ENCODE measurements at regions not wholly inside any gene's neighbourhood (a gene's known extent, or its start where the extent isn't known, plus 50 kb on each side); places are given as distances from the start of the nearest gene placed in this dataset.
A peak's percentile ranks its signal among the peaks of the same experiment; 100 is the strongest.

DNA sequence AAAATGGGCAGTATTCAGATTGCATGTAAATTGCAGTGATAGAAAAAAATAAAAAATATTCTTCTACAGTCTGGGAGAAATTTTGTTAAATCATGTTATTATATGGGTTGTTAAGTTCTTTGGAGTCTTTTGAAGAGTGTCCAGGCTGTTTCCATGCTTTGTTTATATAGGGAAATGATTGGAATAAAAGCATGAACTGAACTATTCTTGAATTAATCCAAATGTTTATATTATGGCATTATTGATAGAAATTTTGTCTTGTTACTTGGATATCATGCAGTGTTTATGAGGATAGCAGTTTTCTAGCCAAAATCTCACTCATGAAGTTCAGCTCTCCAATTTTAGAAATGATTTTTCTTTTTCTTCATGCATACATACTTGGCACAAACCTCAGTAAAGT lies 108.2 kb upstream of the NAV3 start:
- no peak for DNase-seq

DNA sequence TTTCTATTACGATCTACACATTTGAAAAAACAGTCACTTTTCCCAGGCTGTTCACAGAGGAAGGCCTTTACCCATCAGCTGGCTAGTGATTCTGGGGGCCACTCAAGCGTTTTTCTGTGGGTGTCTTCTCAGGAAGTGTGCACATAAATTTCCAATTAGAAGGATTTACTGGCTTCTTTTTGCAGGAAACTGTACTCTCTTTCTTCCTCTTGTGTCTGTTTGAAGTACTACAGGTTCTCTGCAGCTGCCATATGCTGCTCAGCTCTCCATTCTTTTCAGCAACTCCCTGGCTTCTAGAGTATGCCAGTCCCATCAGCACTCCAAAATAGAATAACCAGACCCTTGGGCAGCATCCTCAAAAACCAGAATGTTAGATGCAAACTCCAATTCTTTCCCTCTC lies 110.4 kb upstream of the NAV3 start:
- DNase-seq: no peak

GRCh38 chr12:77710209-77710608 lies 120.5 kb upstream of the NAV3 start:
- DNase-seq: no peak

DNA sequence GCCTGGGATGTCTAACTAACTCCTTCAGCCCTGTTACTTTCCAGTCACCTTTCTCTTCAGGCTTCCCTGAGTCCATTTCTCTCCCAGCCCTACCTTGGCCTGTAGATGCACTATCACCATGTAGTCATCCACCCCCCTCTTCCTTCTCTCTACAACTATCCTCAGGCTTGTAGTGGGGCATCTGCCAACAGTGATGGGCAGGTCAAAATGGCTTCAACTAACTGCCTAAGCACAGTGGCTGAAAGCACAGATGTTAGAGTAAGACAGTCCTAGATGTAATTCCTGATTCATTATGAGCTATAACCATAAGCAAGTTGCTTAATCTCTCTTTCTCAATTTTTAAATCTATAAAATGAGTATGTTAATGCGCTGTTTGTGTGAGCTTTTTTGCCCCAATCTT lies 133.6 kb upstream of the NAV3 start:
- no peak for DNase-seq

- no peak for DNase-seq
Observed at GRCh38 chr12:77696183-77696582, 134.5 kb upstream of the NAV3 start.

DNA sequence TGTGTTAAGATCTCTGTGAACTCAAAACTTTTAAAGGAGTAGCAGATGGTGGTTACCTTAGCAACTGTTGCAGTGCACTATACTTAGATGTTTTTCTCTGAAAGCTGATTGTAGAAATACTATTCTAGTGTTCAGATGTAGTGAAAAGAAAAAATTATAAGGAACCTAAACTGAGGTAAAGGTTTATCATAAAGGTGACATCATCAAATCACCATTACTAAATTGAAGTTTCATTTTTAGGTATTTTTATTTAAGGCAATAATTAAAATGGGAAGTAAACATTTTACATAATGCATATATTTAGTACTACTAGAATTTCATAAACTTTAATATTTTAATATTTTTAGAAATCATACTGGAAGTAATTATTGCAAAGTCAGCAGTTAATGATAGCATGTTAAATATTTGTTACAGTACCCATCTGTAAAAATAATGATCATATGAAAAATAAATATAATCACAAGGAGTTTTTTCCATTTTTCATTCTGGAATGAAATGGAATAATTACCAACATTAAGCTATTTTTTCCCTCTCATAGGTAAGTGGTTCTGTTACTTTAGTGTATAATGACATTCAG lies 141.1 kb upstream of the NAV3 start:
- no peak for DNase-seq

DNA sequence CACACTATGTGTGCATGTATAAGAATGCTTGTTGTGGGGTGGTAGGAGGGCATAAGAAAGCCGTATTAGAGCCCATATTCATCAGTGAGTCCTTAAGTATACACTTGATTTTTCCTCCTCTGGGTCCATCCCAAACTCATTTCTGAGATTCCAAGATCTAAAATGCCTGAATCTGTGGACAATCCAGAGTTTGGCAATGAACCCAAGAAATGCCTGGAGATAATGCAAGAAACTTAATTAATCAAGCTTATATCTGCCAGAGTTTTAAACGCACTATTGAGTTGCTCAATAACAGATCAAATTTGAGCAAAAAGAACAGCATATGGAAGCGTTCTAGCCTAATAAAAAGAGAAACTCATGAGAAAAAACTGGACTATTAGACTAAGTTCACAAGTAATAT lies 143.4 kb upstream of the NAV3 start:
- DNase-seq: no peak

DNA sequence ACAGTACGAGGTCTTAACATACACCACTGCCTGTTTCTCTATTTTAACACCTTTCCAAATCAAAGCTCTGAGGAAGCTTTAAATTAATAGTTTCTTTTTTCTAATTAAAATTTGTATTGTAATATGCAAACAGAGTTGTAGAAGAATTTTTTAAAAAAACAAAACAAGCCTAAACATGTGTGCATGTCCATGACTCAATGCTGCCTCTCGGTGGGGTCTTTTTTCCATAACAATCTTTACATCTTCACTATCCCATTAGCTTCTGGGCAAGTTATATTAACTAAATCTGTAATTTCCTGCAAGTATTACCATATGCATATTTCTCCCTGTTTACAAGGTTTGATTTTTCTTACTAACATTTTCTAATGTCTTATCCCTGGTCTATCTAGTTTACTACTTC lies 143.9 kb upstream of the NAV3 start:
- no peak for DNase-seq

GRCh38 chr12:77685901-77686300 lies 144.8 kb upstream of the NAV3 start:
- DNase-seq: no peak

GRCh38 chr12:77685112-77685511 lies 145.6 kb upstream of the NAV3 start:
- DNase-seq: peak; percentile 11 to 38 (median 30)

- no peak for DNase-seq
Observed at GRCh38 chr12:77682488-77682887, 148.2 kb upstream of the NAV3 start.

DNA sequence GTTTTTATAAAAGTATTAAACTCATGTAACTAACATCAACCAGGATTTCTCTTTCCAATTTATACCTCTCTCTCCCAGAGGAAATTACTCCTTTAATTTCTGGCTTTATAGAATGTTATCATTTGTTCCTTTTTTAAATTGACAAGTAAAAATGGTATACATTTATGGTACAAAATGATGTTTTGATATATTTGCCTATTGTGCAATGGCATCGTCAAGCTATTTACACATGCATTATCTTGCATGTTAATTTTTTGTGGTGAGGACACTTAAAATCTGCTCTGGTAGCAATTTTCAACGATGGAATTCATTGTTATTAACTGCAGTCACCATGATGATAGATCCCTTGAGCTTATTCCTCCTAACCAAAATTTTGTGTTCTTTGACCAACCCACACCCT lies 149.0 kb upstream of the NAV3 start:
- DNase-seq: no peak

- DNase-seq: no peak
Observed at GRCh38 chr12:77679686-77680085, 151.0 kb upstream of the NAV3 start.

DNA sequence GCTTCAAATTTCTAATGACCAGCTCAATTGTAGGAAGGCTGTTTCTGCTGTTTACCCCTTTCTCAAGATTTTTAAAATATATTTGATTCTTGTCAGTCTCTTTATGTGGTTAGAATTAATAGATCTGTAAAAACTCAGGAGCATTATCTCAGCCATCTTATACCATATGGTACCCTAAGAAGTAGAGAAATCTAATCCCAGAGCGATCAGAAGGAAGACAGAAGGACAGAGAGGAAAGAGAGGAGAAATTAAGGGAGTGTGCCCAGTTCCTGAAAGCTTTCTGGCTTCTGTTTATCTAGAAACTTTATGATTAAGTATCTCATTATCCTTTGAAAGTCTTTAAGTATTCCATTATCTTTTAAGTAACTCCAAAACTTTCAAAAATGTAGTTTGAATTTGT lies 152.1 kb upstream of the NAV3 start:
- no peak for DNase-seq

GRCh38 chr12:77667101-77667500 lies 163.6 kb upstream of the NAV3 start:
- no peak for DNase-seq

GRCh38 chr12:77648716-77649115 lies 182.0 kb upstream of the NAV3 start:
- no peak for DNase-seq

DNA sequence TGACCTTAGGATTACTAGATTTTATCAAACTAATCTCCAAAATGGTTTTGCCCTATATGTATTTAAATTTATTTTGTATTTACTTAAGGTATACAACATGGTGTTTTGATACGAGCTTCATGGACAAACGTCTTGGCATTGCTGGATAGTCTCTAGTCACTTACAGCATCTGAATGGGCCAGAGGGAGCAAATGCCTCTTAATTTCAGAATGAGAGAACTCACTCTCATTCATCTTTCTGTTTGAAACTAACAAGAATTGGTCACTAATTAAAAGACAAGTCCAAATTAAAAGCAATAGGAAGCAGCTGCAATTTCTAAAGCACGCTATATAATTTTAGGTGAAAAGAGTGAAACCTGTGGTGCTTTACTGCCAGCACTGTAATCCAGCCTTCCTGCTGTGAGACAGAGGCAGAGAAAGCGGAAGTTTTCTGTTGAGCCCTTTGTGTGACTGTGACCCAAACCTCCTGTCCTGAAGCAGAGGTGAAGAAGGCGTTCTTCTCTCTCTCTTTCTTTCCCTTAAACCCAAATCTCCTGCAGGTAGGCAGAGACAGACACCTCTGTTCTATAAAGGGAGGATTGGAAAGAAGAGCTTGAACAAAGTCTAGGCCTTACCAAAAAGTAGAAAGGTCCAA lies 184.6 kb upstream of the NAV3 start:
- DNase-seq: no peak

GRCh38 chr12:77644915-77645605 lies 185.6 kb upstream of the NAV3 start:
- DNase-seq: no peak

DNA sequence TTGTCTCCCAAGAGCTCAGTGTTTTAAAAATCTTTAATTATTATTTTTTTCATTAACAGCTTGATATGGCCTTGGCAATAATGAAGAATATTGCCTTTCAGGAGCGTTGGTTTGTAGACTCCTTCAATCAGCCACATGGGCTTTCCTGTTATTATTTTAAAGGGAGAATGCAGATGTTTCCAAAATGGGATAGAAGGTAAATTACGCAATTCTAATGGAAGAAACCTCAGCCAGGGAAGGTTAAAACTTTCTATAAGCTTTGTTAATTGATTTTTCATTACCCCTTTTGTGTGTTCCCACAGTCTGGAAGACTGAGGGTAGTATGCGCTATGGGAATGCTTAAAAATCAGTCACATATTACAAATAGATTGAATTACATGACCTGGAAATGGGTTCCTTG lies 188.4 kb upstream of the NAV3 start:
- DNase-seq: no peak

- DNase-seq: no peak
Observed at GRCh38 chr12:77640356-77640755, 190.3 kb upstream of the NAV3 start.

GRCh38 chr12:77630790-77631445 lies 199.8 kb upstream of the NAV3 start:
- DNase-seq: no peak

DNA sequence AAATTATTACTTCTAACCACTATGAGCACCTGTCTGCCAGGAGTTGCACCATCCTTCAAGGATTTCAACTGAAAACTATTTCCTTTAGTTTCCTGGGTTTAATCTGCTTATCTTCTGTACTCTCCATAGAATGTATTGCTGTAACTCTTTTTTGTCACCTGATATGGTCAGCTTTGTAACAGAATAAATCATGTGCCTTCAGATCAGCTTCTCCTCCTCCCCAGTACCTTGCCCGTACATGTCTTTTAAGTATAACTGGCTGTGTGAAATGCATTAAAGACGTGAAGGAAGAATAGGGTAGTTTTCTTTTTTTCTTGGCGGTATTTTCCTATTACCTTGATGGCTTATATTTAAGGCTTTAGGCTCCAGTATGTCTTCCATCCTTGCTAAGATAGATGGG lies 200.3 kb upstream of the NAV3 start:
- DNase-seq: no peak

DNA sequence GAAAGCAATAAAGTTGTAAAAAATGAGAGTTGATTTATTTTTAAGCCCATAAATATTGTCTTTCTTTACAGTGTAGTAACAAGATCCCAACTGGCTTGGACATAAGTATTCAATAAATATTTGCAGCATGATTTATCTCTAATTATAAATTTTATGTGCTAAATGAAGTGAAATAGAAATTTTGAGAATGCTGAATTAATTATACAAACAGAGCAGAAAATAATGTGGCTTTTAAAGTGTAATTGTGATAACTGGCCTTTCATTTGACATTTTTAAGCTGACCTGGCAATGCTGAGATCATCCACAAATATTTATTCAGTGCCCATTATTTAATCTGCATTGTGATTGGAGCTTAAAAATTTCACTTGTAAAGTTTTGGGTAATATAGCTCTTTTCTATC lies 201.6 kb upstream of the NAV3 start:
- no peak for DNase-seq

GRCh38 chr12:77625441-77625840 lies 205.3 kb upstream of the NAV3 start:
- DNase-seq: no peak
